Hematopoietic multipotent progenitor cell treated with erythropoietin and hydrocortisone succinate and interleukin-3 and kit ligand, for 4 days (in vitro differentiated cells): ENCODE measurements at regions not wholly inside any gene's neighbourhood (a gene's known extent, or its start where the extent isn't known, plus 50 kb on each side); places are given as distances from the start of the nearest gene placed in this dataset.
"Not testable (repeated sequence)": the region's sequence is repeated elsewhere in the genome, so short reads cannot be mapped to it uniquely, and the experiment has no call there.

Source experiments
- DNase-seq: peaks from one replicate; pipeline ENCODE4 v3.0.0-alpha.2; 2015

- no peak for DNase-seq
Measured at GRCh38 chr5:158514319-158514985, 585.3 kb downstream of the EBF1 start.

- DNase-seq: no peak
Measured at GRCh38 chr5:158513490-158514318, 586.0 kb downstream of the EBF1 start.

- DNase-seq: no peak
Measured at GRCh38 chr5:158511454-158511853, 588.3 kb downstream of the EBF1 start.

DNA sequence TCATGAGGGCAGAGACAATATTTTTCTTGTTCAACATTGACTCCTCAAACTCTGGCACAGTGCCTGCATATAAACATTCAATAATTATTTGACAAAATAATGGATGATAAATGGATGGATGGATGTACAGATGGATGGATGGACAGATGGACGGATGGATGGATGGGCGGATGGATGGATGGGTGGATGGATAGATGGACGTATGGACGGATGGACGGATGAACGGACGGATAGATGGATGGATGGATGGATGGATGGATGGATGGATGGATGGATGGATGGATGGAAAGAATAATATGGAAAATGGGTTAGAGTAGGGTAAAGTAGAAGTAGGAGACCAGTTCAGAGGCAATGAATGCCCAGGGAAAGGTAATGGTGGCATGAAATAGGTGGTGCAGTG, 589.2 kb downstream of the EBF1 start:
- no peak for DNase-seq

DNA sequence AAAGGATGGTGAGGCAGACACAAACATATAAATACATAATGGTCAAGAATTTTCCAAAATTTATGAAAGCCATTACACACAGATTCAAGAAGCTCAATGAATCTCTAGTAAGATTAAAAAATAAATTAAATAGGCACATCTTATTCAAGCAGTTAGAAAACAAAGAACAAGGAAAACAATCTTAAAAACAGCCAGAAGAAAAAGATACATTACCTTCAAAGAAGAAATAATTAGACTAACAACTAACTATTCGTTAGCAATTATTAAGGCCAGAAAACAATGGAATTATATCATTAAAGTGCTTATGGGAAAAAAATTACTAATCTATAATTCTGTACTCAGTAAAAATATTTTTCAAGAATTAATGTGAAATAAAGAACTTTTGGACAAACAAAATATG, 593.1 kb downstream of the EBF1 start:
- DNase-seq: no peak

DNA sequence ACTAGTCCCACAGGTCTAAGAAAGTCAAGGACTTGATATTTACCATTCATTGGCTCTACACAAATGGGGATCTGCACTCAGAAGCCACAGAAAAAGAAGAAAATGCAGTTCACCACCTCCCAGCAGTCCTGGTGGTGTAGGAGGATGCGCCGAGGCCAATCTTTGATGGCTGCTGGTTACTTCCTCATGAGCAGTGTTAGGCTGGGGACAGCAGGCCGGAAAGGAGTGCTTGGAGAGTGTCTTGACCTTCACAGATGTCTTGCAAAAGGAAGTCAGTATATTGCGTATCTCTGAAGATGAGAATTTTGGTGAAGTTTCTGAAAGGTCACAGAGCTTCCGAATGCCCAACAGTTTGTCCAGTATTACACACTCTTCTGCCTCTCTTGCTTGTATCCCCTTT, 597.0 kb downstream of the EBF1 start:
- no peak for DNase-seq

- no peak for DNase-seq
Measured at GRCh38 chr5:158499892-158500418, 599.8 kb downstream of the EBF1 start.

DNA sequence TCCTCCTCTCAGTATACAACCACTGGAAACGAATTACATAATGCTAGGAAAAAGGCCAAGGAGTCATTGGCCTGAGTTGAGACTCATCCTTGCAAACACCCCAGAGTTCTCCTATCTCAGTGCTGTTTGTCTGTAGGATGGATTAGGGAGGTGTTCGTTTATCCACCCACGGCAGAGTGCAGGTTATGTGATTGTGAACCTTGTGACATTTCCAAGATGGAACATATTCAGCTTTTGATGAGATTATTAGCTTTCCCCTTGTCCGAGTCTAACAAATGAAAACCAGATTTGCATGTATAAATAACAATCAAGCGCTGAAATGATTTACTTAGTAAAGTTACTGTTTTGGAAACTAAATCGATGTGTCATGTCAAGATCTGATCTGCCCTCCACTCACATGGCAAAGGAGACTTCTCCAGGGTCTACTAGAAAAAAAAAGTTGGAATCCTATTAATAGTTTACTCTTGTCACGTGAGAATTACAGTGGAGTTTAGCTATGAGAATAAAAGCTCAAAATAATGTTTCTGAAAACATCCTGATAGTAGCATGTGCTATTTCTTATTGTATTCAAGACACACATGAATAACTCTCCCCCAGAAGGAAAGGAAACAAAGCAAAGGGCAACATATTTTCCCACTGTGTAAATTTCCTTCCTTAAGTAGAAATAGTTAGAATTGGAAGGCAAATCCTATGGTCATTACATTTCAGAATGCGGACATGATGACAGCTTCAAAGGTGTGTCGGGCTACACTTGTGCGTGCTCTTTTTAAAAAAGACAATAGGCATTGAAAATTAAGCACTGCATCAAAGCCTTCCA, 600.4 kb downstream of the EBF1 start:
- DNase-seq: no peak

- DNase-seq: no peak
Measured at GRCh38 chr5:158496624-158497023, 603.1 kb downstream of the EBF1 start.

DNA sequence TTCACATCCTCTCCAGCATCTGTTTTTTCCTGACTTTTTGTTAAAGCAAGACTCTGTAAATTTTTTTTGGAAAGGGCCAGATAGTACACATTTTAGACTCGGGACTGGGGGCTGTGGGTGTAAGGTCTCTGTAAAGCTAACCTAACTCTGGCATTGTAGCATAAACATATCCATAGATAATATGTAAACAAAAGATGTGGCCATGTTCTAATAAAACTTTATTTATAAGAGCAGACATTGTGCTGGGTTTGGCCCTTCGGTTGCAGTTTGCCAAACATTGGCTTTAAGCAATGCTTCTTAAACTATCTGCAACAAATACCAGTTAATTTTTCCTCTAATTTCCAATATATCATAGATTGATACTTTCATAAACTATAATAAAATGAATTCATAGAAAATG, 605.2 kb downstream of the EBF1 start:
- no peak for DNase-seq

- DNase-seq: not testable (repeated sequence)
Measured at GRCh38 chr5:158494044-158494443, 605.7 kb downstream of the EBF1 start.

DNA sequence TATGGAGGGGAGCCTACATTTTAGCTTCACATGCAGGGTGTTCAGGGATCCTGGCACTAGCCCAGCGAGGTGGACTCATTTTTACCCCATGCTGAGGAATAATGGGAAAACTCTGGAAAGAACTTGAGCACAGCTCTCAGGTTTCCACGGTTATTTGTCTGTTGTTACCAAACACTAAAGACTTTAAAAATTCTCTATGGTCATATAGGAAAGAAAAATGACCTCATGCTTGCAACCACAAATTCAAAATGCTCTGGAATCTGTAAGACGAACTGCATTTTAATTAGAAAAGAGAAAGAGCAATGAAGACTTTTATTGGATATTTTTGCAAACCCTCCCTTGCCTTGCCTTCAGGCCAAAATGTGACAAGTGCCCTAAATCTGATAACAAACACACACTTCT, 606.9 kb downstream of the EBF1 start:
- no peak for DNase-seq

DNA sequence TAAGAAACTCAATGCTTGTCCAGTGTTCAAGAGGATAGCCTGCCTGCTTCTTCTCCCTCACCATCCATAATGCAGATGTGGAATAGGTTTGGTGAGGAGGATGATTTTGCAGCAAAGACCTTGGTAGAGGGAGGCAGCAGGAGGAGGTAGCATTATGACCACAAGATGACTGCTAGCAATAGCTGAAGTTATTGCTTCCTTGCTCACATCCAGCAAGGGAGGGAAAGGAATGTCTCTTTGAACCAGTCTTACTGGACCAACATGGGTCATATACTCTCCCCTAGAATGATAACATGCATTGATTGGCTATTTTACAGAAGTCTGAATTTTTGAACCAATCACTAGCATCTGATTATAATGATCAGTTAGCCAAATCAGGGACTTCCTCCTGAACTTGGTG, 607.6 kb downstream of the EBF1 start:
- DNase-seq: no peak

- no peak for DNase-seq
Measured at GRCh38 chr5:158487664-158488063, 612.1 kb downstream of the EBF1 start.

DNA sequence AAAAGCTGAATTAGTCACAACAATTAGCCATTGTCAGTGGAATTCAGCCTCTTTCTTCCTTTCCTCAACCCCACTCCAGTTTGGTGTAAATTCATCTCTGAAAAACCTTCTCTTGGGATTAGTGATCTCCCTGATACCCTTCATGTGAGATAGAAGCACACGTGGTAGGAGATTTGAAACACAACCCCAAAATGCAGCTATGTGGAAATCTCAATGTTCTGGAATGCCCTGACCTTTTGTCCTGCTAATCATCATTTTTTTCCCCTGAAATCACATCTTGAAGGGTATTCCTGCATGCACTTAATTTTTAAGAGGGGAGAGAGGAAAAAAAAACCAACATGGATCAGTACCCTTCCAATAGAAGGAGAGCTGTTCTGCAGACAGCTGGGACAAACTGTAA, 612.6 kb downstream of the EBF1 start:
- no peak for DNase-seq

DNA sequence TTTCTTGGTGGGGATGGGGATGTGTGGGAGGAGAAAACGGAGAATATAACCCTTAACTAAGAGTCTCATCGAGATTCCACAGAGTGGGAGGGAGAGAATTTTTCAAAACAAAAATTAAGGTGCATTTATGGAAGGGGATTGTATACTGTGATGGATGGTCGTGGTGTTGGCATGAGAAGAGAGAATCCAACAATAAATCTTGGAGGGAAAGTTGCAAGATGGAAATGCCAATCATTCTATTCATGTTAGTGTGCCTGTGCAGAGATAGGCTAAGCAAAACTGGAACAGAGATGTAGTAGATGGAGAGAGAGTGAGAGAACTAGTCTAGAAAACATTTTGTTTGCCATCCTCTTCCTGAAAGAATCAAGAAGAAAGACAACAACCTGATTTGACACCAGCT, 613.1 kb downstream of the EBF1 start:
- DNase-seq: no peak

DNA sequence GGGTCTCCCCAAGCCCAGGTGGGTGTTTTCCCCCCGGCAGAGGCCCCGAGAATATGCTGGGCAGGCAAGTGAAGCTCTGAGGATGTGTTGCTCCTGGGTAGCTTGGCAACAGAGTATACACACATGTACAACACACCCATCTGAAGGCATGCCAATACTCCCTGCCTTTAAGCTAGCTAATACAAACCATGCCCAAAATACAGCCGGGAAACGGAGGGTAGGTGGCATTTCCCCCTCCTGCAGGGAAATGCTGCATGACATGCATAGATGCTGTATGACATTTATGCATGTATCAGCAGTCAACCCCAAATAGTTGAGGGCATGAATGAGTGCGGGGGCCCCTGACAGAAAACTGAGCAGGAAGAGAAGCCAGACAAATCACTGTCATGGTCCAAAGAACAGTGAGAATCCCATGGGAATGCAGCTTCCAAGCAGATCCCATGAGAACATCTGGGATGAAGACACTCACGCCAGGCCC, 614.1 kb downstream of the EBF1 start:
- DNase-seq: no peak

- no peak for DNase-seq
Measured at GRCh38 chr5:158485047-158485446, 614.7 kb downstream of the EBF1 start.

DNA sequence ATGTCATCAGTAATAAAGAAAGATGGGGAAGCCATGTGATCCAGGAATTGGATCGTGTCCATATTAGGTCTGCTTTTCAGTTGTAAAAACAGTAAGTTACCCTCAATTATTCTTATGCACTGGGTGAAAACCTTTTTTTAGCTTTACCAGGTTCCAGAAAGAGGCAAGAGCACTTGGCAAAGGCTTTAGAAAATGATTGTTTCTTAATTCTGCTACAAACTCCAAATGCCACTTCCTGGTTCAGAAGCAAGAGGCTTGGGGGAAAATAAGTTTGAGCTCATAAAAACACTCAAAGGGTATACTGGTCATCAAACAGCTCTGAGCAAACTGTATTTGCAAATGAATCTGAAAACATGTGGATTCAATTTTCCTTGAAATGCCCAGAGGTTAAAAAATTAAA, 615.6 kb downstream of the EBF1 start:
- no peak for DNase-seq

GRCh38 chr5:158483281-158483860, 616.3 kb downstream of the EBF1 start:
- no peak for DNase-seq

DNA sequence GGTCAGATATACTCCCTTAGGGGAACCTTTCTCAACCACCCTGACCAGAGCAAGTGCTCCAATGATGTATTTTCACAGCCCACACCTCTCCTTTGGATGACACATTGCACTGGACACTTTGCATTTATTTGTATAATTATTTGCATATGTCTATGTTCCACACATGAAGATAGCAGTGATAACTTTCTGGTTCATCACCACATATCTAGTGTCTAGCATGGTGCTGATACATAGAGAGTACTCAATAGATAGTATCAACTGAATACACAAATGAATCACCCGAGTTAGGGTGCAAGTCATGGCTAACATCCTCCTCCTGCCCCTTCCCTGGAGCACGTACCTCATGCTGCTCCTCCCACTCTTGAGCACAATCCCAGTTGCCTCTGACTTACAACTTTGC, 617.6 kb downstream of the EBF1 start:
- no peak for DNase-seq

GRCh38 chr5:158478139-158478538, 619.2 kb upstream of the CLINT1 start:
- no peak for DNase-seq

DNA sequence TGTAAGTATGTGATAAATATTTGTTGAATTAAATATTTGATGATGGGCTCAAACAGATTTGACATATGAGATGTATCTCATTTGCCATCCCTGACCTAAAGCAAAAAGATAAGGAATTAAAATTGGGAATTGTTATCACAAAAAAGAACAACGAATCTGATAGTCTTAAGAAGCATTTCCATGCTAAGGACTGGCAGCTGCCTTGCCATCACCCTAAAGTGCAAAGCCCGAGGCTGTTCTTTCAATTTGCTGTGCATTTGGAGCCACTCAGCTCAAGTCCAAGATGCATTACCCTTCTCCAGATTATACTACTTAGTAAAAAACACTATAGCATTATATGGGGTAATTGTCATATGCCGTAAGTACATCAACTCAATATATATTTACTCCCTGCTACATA, 618.3 kb upstream of the CLINT1 start:
- DNase-seq: no peak
